Upper lobe of right lung (tissue), 1 donor: ENCODE measurements at regions not wholly inside any gene's neighbourhood (a gene's known extent, or its start where the extent isn't known, plus 50 kb on each side); places are given as distances from the start of the nearest gene placed in this dataset.

ENCODE experiments used
- ATAC-seq: fragments of 200-7000 bp; cut with Tn5 transposase; one replicate; pipeline ENCODE4 v1.9.1; 2020; ENCODE audit warnings: mild to moderate bottlenecking, moderate library complexity
- DNase-seq: peaks from one replicate; pipeline ENCODE4 v3.0.0-alpha.2; 2020
- H3K27ac ChIP-seq: fragments of 200-600 bp; one replicate; pipeline ENCODE4 v1.8.0; 2022
- H3K27me3 ChIP-seq: fragments of 200-600 bp; one replicate; pipeline ENCODE4 v1.8.0; 2022; ENCODE audit warnings: mild to moderate bottlenecking
- H3K36me3 ChIP-seq: fragments of 200-600 bp; one replicate; pipeline ENCODE4 v1.8.0; 2022
- H3K4me1 ChIP-seq: fragments of 200-600 bp; one replicate; pipeline ENCODE4 v1.8.0; 2022
- H3K4me3 ChIP-seq: fragments of 200-600 bp; one replicate; pipeline ENCODE4 v1.8.0; 2022; ENCODE audit warnings: mild to moderate bottlenecking
- H3K9me3 ChIP-seq: fragments of 200-600 bp; one replicate; pipeline ENCODE4 v1.8.0; 2022
- CTCF ChIP-seq: fragments of 200-600 bp; IDR thresholded peaks from one replicate; pipeline ENCODE4 v1.8.0; 2022; ENCODE audit warnings: antibody characterized with exemption
- intact Hi-C: fragments of 100-400 bp; cut with DNase I; formaldehyde crosslinking; loops from one replicate; pipeline ENCODE4 v1.11.0; 2022
- donor health status: DM: no; HTN: yes; CAD: no; lungs with severe emphysema.

- Histone ChIP-seq H3K36me3 (no peaks in the 10 kb centered on the region), H3K4me3 (no peak overlapping the region), H3K9me3 (peaks cover 22% of the 10 kb centered on the region), H3K4me1 (no peaks in the 10 kb centered on the region), H3K27me3 (no peaks in the 10 kb centered on the region), H3K27ac (no peak overlapping the region)
- intact Hi-C loops = no loop called here
- DNase-seq (no peak), ATAC-seq (no peak)
- TF ChIP-seq CTCF = no peak
Observed at GRCh38 chr22:35189559-35189958, 67.7 kb upstream of the HMGXB4 start.

GRCh38 chr22:35191412-35191811 is 65.9 kb upstream of the HMGXB4 start:
- peaks cover 22% of the 10 kb centered on the region for H3K9me3 ChIP-seq
- TF ChIP-seq CTCF = no peak
- no peaks in the 10 kb centered on the region for H3K27me3 ChIP-seq
- H3K36me3 ChIP-seq = no peaks in the 10 kb centered on the region
- H3K4me3 ChIP-seq = no peak overlapping the region
- H3K27ac ChIP-seq = no peak overlapping the region
- H3K4me1 ChIP-seq = no peaks in the 10 kb centered on the region
- DNase-seq (no peak), ATAC-seq (no peak)
- intact Hi-C loops = no loop called here

GRCh38 chr22:35192129-35192918 is 65.0 kb upstream of the HMGXB4 start:
- no peak overlapping the region for H3K27ac ChIP-seq
- H3K4me1 ChIP-seq = no peaks in the 10 kb centered on the region
- peaks cover 22% of the 10 kb centered on the region for H3K9me3 ChIP-seq
- TF ChIP-seq CTCF = no peak
- no peak for ATAC-seq
- no peaks in the 10 kb centered on the region for H3K36me3 ChIP-seq
- DNase-seq = no peak
- intact Hi-C loops = no loop called here
- H3K4me3 ChIP-seq = no peak overlapping the region
- peaks cover 2% of the 10 kb centered on the region for H3K27me3 ChIP-seq

- DNase-seq (no peak), ATAC-seq (no peak)
- H3K27ac ChIP-seq = no peak overlapping the region
- H3K27me3 ChIP-seq = peaks cover 13% of the 10 kb centered on the region
- intact Hi-C loops = no loop called here
- H3K4me3 ChIP-seq = no peak overlapping the region
- H3K9me3 ChIP-seq = no peaks in the 10 kb centered on the region
- TF ChIP-seq CTCF = no peak
- no peaks in the 10 kb centered on the region for H3K36me3 ChIP-seq
- no peaks in the 10 kb centered on the region for H3K4me1 ChIP-seq
Observed at GRCh38 chr22:35195226-35195625, 62.1 kb upstream of the HMGXB4 start.

GRCh38 chr22:35195821-35196220 is 61.5 kb upstream of the HMGXB4 start:
- Histone ChIP-seq H3K27ac (no peak overlapping the region), H3K27me3 (peaks cover 16% of the 10 kb centered on the region), H3K4me1 (no peaks in the 10 kb centered on the region), H3K36me3 (no peaks in the 10 kb centered on the region), H3K4me3 (no peak overlapping the region), H3K9me3 (no peaks in the 10 kb centered on the region)
- ATAC-seq = no peak
- DNase-seq = no peak
- TF ChIP-seq CTCF = no peak
- intact Hi-C loops = no loop called here
